Fibroblast of villous mesenchyme (primary cell): ENCODE measurements at regions not wholly inside any gene's neighbourhood (a gene's known extent, or its start where the extent isn't known, plus 50 kb on each side); places are given as distances from the start of the nearest gene placed in this dataset.
A peak's percentile ranks its signal among the peaks of the same experiment; 100 is the strongest.

ENCODE experiments used
- DNase-seq: peaks from one replicate; pipeline ENCODE4 v3.0.0-alpha.2; 2010; ENCODE audit warnings: low read depth
- H3K4me3 ChIP-seq: 2 replicates; pipeline ENCODE4 v1.5.1; 2011; ENCODE audit warnings: low read depth, mild to moderate bottlenecking, low read length
- CTCF ChIP-seq: IDR thresholded peaks from 2 replicates; pipeline ENCODE4 v1.5.1; 2012; ENCODE audit warnings: low read depth, mild to moderate bottlenecking, low read length; ENCODE audit not compliant: insufficient read depth

- no peak overlapping the region for H3K4me3 ChIP-seq
- TF ChIP-seq CTCF: no peak
- DNase-seq: no peak
Measured at GRCh38 chr5:74364507-74364906, 276.0 kb downstream of the ENC1 start.

GRCh38 chr5:74363603-74364205, 276.8 kb downstream of the ENC1 start:
- DNase-seq: no peak
- no peak overlapping the region for H3K4me3 ChIP-seq
- no peak for TF ChIP-seq CTCF

- DNase-seq: no peak
- TF ChIP-seq CTCF: no peak
- no peak overlapping the region for H3K4me3 ChIP-seq
Measured at GRCh38 chr5:74361406-74362358, 278.8 kb downstream of the ENC1 start.

- DNase-seq: peak; percentile 44
- H3K4me3 ChIP-seq: no peak overlapping the region
- TF ChIP-seq CTCF: no peak
Measured at GRCh38 chr5:74360535-74361210, 279.9 kb downstream of the ENC1 start.

- no peak overlapping the region for H3K4me3 ChIP-seq
- no peak for TF ChIP-seq CTCF
- no peak for DNase-seq
Measured at GRCh38 chr5:74357827-74358226, 282.7 kb downstream of the ENC1 start.

- TF ChIP-seq CTCF: no peak
- no peak for DNase-seq
- H3K4me3 ChIP-seq: no peak overlapping the region
Measured at GRCh38 chr5:74356009-74356695, 284.4 kb downstream of the ENC1 start.
